OCI-LY1 (cell line): ENCODE measurements at regions not wholly inside any gene's neighbourhood (a gene's known extent, or its start where the extent isn't known, plus 50 kb on each side); places are given as distances from the start of the nearest gene placed in this dataset.

Experiments
- EZH2 ChIP-seq: fragments of 200-600 bp; sonication (generic), shearing (Covaris generic); IDR thresholded peaks from 2 replicates; pipeline ENCODE4 v1.8.0; 2017; ENCODE audit warnings: borderline replicate concordance, mixed run types, mild to moderate bottlenecking, antibody characterized with exemption, low read length, moderate library complexity, mixed read lengths
- TF ChIP-seq, protein P1 (sequence below): fragments of 200-600 bp; sonication (generic), shearing (Covaris generic); IDR thresholded peaks from 2 replicates; pipeline ENCODE4 v1.5.1; 2017; ENCODE audit warnings: mild to moderate bottlenecking, antibody characterized with exemption, low read length, moderate library complexity, mixed read lengths

- TF ChIP-seq, protein P1, sequence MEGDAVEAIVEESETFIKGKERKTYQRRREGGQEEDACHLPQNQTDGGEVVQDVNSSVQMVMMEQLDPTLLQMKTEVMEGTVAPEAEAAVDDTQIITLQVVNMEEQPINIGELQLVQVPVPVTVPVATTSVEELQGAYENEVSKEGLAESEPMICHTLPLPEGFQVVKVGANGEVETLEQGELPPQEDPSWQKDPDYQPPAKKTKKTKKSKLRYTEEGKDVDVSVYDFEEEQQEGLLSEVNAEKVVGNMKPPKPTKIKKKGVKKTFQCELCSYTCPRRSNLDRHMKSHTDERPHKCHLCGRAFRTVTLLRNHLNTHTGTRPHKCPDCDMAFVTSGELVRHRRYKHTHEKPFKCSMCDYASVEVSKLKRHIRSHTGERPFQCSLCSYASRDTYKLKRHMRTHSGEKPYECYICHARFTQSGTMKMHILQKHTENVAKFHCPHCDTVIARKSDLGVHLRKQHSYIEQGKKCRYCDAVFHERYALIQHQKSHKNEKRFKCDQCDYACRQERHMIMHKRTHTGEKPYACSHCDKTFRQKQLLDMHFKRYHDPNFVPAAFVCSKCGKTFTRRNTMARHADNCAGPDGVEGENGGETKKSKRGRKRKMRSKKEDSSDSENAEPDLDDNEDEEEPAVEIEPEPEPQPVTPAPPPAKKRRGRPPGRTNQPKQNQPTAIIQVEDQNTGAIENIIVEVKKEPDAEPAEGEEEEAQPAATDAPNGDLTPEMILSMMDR: no peak
- TF ChIP-seq EZH2: no peak
Observed at GRCh38 chr6:156510242-156510641, 266.9 kb upstream of the ARID1B start.
